ENCODE measurements at regions not wholly inside any gene's neighbourhood (a gene's known extent, or its start where the extent isn't known, plus 50 kb on each side); places are given as distances from the start of the nearest gene placed in this dataset.

GRCh38 chr5:54829102-54829501 lies 156.3 kb downstream of the ESM1 start:
- Histone ChIP-seq H4K20me1 (ENCODE audit: insufficient read depth, low read length) (no peaks in the 10 kb centered on the region), H3K36me3 (replicated peaks; ENCODE audit: low read depth, low read length) (no peaks in the 10 kb centered on the region), H3K27me3 (ENCODE audit: low read depth, low read length) (no peaks in the 10 kb centered on the region), H3K4me2 (ENCODE audit: low read length) (no peak overlapping the region), H3K4me1 (ENCODE audit: low read length) (peaks cover 16% of the 10 kb centered on the region), H3K9me3 (ENCODE audit: insufficient read depth, low read length) (no peaks in the 10 kb centered on the region), H3K9ac (ENCODE audit: low read length) (no peak overlapping the region), H3K27ac (ENCODE audit: low read length) (no peak overlapping the region), H3K79me2 (ENCODE audit: low read length) (no peaks in the 10 kb centered on the region), H3K4me3 (ENCODE audit: low read length) (no peak overlapping the region), H2AFZ (ENCODE audit: low read depth, low read length) (no peak overlapping the region)
- no peak for TF ChIP-seq CTCF (IDR thresholded peaks at IDR 0.05; ENCODE audit: low read depth, low read length)
- no peak for TF ChIP-seq EZH2phosphoT487 (IDR thresholded peaks at IDR 0.05; ENCODE audit: low read depth)

- no peaks in the 10 kb centered on the region for H3K9me3 ChIP-seq (ENCODE audit: insufficient read depth, low read length)
- H3K4me2 ChIP-seq (ENCODE audit: low read length), result no peak overlapping the region
- H3K9ac ChIP-seq (ENCODE audit: low read length), result no peak overlapping the region
- no peak overlapping the region for H3K27ac ChIP-seq (ENCODE audit: low read length)
- peaks cover 12% of the 10 kb centered on the region for H3K4me1 ChIP-seq (ENCODE audit: low read length)
- H3K27me3 ChIP-seq (ENCODE audit: low read depth, low read length), result no peaks in the 10 kb centered on the region
- H3K36me3 ChIP-seq (replicated peaks; ENCODE audit: low read depth, low read length), result no peaks in the 10 kb centered on the region
- H4K20me1 ChIP-seq (ENCODE audit: insufficient read depth, low read length), result no peaks in the 10 kb centered on the region
- TF ChIP-seq EZH2phosphoT487 (IDR thresholded peaks at IDR 0.05; ENCODE audit: low read depth) (no peak), CTCF (IDR thresholded peaks at IDR 0.05; ENCODE audit: low read depth, low read length) (no peak)
- no peaks in the 10 kb centered on the region for H3K79me2 ChIP-seq (ENCODE audit: low read length)
- no peak overlapping the region for H3K4me3 ChIP-seq (ENCODE audit: low read length)
- no peak overlapping the region for H2AFZ ChIP-seq (ENCODE audit: low read depth, low read length)
Observed at GRCh38 chr5:54828151-54828550, 157.2 kb downstream of the ESM1 start.

GRCh38 chr5:54825005-54825404 lies 160.4 kb downstream of the ESM1 start:
- Histone ChIP-seq H3K4me1 (ENCODE audit: low read length) (no peaks in the 10 kb centered on the region), H4K20me1 (ENCODE audit: insufficient read depth, low read length) (no peaks in the 10 kb centered on the region), H3K9me3 (ENCODE audit: insufficient read depth, low read length) (no peaks in the 10 kb centered on the region), H3K27ac (ENCODE audit: low read length) (no peak overlapping the region), H3K27me3 (ENCODE audit: low read depth, low read length) (no peaks in the 10 kb centered on the region), H3K4me2 (ENCODE audit: low read length) (no peak overlapping the region), H2AFZ (ENCODE audit: low read depth, low read length) (no peak overlapping the region), H3K9ac (ENCODE audit: low read length) (no peak overlapping the region), H3K79me2 (ENCODE audit: low read length) (no peaks in the 10 kb centered on the region), H3K4me3 (ENCODE audit: low read length) (no peak overlapping the region), H3K36me3 (replicated peaks; ENCODE audit: low read depth, low read length) (no peaks in the 10 kb centered on the region)
- TF ChIP-seq EZH2phosphoT487 (IDR thresholded peaks at IDR 0.05; ENCODE audit: low read depth), result no peak
- no peak for TF ChIP-seq CTCF (IDR thresholded peaks at IDR 0.05; ENCODE audit: low read depth, low read length)

GRCh38 chr5:54823006-54823405 lies 162.4 kb downstream of the ESM1 start:
- no peak overlapping the region for H3K4me2 ChIP-seq (ENCODE audit: low read length)
- TF ChIP-seq CTCF (IDR thresholded peaks at IDR 0.05; ENCODE audit: low read depth, low read length), result no peak
- H2AFZ ChIP-seq (ENCODE audit: low read depth, low read length), result no peak overlapping the region
- H3K4me1 ChIP-seq (ENCODE audit: low read length), result no peaks in the 10 kb centered on the region
- no peak overlapping the region for H3K9ac ChIP-seq (ENCODE audit: low read length)
- no peaks in the 10 kb centered on the region for H3K27me3 ChIP-seq (ENCODE audit: low read depth, low read length)
- no peaks in the 10 kb centered on the region for H3K36me3 ChIP-seq (replicated peaks; ENCODE audit: low read depth, low read length)
- no peaks in the 10 kb centered on the region for H4K20me1 ChIP-seq (ENCODE audit: insufficient read depth, low read length)
- no peaks in the 10 kb centered on the region for H3K79me2 ChIP-seq (ENCODE audit: low read length)
- no peak overlapping the region for H3K4me3 ChIP-seq (ENCODE audit: low read length)
- no peaks in the 10 kb centered on the region for H3K9me3 ChIP-seq (ENCODE audit: insufficient read depth, low read length)
- no peak overlapping the region for H3K27ac ChIP-seq (ENCODE audit: low read length)

Measured in OCI-LY3 (cell line).